Panc1 (cell line): ENCODE measurements at regions not wholly inside any gene's neighbourhood (a gene's known extent, or its start where the extent isn't known, plus 50 kb on each side); places are given as distances from the start of the nearest gene placed in this dataset.

Source experiments
- ATAC-seq: fragments of 200-7000 bp; cut with Tn5 transposase; 2 replicates; pipeline ENCODE4 v1.9.1; 2020; ENCODE audit warnings: mild to moderate bottlenecking, moderate library complexity
- BruUV-seq: library from RNA; stranded (reverse); fragments of 400-500 nt; replicated peaks from 2 replicates; lab custom pipeline; 2021; lab: Mats Ljungman, UMichigan
- CTCF ChIA-PET: fragments of 300-600 bp; sonication (Branson Sonifier 250); formaldehyde crosslinking; loops from one replicate; lab custom pipeline; 2022; ENCODE audit warnings: antibody characterized with exemption; lab: Charles Lee
- POLR2A ChIA-PET: fragments of 300-600 bp; sonication (Branson Sonifier 250); formaldehyde crosslinking; loops from one replicate; lab custom pipeline; 2022; ENCODE audit warnings: antibody characterized with exemption; lab: Charles Lee
- DNase-seq: peaks from one replicate; pipeline ENCODE4 v3.0.0-alpha.2; 2010; ENCODE audit warnings: low read depth, low spot score
- H3K27ac ChIP-seq: 2 replicates; pipeline ENCODE4 v1.5.1; 2011; ENCODE audit warnings: mild to moderate bottlenecking, low read length, inconsistent platforms
- H3K27me3 ChIP-seq: fragments of 200-500 bp; sonication (Bioruptor generic); 2 replicates; pipeline ENCODE4 v1.6.0; 2014; ENCODE audit warnings: low read length, inconsistent platforms; ENCODE audit not compliant: control insufficient read depth, insufficient read depth
- H3K36me3 ChIP-seq: fragments of 200-500 bp; sonication (Bioruptor generic); 2 replicates; pipeline ENCODE4 v1.5.1; 2014; ENCODE audit warnings: inconsistent platforms, mild to moderate bottlenecking, low read length, moderate library complexity; ENCODE audit not compliant: control insufficient read depth, insufficient read depth
- H3K4me1 ChIP-seq: 2 replicates; pipeline ENCODE4 v1.5.1; 2011; ENCODE audit warnings: inconsistent platforms, mild to moderate bottlenecking, low read length, moderate library complexity; ENCODE audit not compliant: control insufficient read depth, insufficient read depth
- H3K4me3 ChIP-seq, 2 experiments: 2 replicates each; pipeline ENCODE4 v1.5.1; 2011 to 2012; ENCODE audit warnings: low read depth in 2 of 2, low read length in 2 of 2, mild to moderate bottlenecking in 2 of 2, inconsistent platforms in 1 of 2, moderate library complexity in 1 of 2
- H3K9me3 ChIP-seq: fragments of 200-500 bp; sonication (Bioruptor generic); 2 replicates; pipeline ENCODE4 v1.5.1; 2014; ENCODE audit warnings: low read depth, mild to moderate bottlenecking, inconsistent platforms, low read length, moderate library complexity; ENCODE audit not compliant: control insufficient read depth, insufficient read depth
- CTCF ChIP-seq: fragments of 450-650 bp; IDR thresholded peaks from 2 replicates; pipeline ENCODE4 v1.5.1; 2017; ENCODE audit warnings: mild to moderate bottlenecking
- POLR2AphosphoS5 ChIP-seq: IDR thresholded peaks from 2 replicates; pipeline ENCODE4 v1.6.1; 2012; ENCODE audit warnings: mild to moderate bottlenecking, low read depth, low read length, moderate library complexity
- REST ChIP-seq, 2 experiments: IDR thresholded peaks; 2 replicates each; pipeline ENCODE4 v1.6.1; 2011 to 2012; ENCODE audit warnings: low read depth in 2 of 2, control low read depth in 1 of 2, low read length in 1 of 2, mild to moderate bottlenecking in 1 of 2, moderate library complexity in 1 of 2; ENCODE audit not compliant: insufficient read depth in 1 of 2
- SIN3A ChIP-seq: IDR thresholded peaks from 2 replicates; pipeline ENCODE4 v1.6.1; 2012; ENCODE audit warnings: low read depth, mild to moderate bottlenecking, low read length, moderate library complexity, borderline replicate concordance; ENCODE audit not compliant: insufficient read depth
- TCF7L2 ChIP-seq: IDR thresholded peaks from 2 replicates; pipeline ENCODE4 v1.6.1; 2011; ENCODE audit warnings: mild to moderate bottlenecking, low read depth, low read length, inconsistent platforms
- in situ Hi-C: cut with HindIII; loops from 2 replicates; pipeline ENCODE4 v1.10.0; 2016; ENCODE audit warnings: low sequenced_read_pairs, low pct_unique_long_range_greater_than_20kb
- intact Hi-C: fragments of 100-400 bp; cut with micrococcal nuclease; formaldehyde crosslinking; loops from one replicate; pipeline ENCODE4 v1.10.0; 2022; ENCODE audit not compliant: unreplicated experiment

- POLR2A ChIA-PET: no interaction called here
- Histone ChIP-seq H3K27me3 (no peaks in the 10 kb centered on the region), H3K36me3 (no peaks in the 10 kb centered on the region), H3K27ac (no peak overlapping the region), H3K4me1 (no peaks in the 10 kb centered on the region), H3K9me3 (no peaks in the 10 kb centered on the region), H3K4me3 (no peak overlapping the region)
- TF ChIP-seq CTCF (no peak), SIN3A (no peak), REST (IDR thresholded peaks at IDR 0.05; ENCODE audit: insufficient read depth in 1 of 2, low read depth in 2 of 2, low read length in 1 of 2) (no peak), TCF7L2 (no peak), POLR2AphosphoS5 (no peak)
- CTCF ChIA-PET: no interaction called here
- in situ Hi-C loops: no loop called here
- intact Hi-C loops: no loop called here
- no TSS peak for BruUV-seq
- no peak for DNase-seq
- no peak for ATAC-seq
These were observed 1396.5 kb downstream of the OTOL1 start for GRCh38 chr3:162892921-162893793.

GRCh38 chr3:162897291-162897690 is 1400.7 kb downstream of the OTOL1 start:
- no peaks in the 10 kb centered on the region for H3K27me3 ChIP-seq
- ATAC-seq: no peak
- TF ChIP-seq CTCF: no peak
- TF ChIP-seq TCF7L2: no peak
- TF ChIP-seq REST (IDR thresholded peaks at IDR 0.05; ENCODE audit: insufficient read depth in 1 of 2, low read depth in 2 of 2, low read length in 1 of 2): no peak
- no peak for TF ChIP-seq SIN3A
- no peak for TF ChIP-seq POLR2AphosphoS5
- no peaks in the 10 kb centered on the region for H3K9me3 ChIP-seq
- H3K4me1 ChIP-seq: no peaks in the 10 kb centered on the region
- POLR2A ChIA-PET: no interaction called here
- no peaks in the 10 kb centered on the region for H3K36me3 ChIP-seq
- H3K27ac ChIP-seq: no peak overlapping the region
- no peak for DNase-seq
- no peak overlapping the region for H3K4me3 ChIP-seq
- no TSS peak for BruUV-seq
- intact Hi-C loops: no loop called here
- CTCF ChIA-PET: no interaction called here
- in situ Hi-C loops: no loop called here
